ENCODE measurements at regions not wholly inside any gene's neighbourhood (a gene's known extent, or its start where the extent isn't known, plus 50 kb on each side); places are given as distances from the start of the nearest gene placed in this dataset.

DNA sequence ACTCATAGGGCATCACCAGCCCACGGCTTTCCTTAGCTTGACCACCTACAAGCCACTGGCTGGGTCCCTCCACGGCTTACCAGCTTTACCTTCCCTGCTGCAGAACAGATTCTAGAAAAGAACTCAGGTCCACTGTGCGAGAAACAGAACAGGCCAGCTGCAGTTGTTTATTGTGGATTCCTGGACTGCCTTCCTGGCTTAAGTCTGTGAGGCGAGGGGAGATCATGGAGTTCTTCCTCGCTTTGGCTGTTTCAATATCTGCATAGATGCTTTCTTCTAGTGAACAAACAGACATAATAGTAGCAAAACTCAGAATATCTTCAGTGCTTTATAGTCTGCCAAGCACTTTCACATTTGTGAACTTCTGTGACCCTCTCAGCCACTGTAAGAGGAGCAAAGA, 162.9 kb upstream of the HABP2 start:
- DNase-seq: no peak
- H3K9me3 ChIP-seq: no peaks in the 10 kb centered on the region
- no peak overlapping the region for H3K27ac ChIP-seq
- no peak overlapping the region for H3K4me3 ChIP-seq
- intact Hi-C loops (cut with DNase I; ENCODE audit: low total_unique reads): no loop called here
- 66 to 71% methylated on average over 5 of the region's 5 CpGs for WGBS, 2 donors
- no peaks in the 10 kb centered on the region for H3K36me3 ChIP-seq (ENCODE audit: low read depth, missing control alignments)
- no peaks in the 10 kb centered on the region for H3K27me3 ChIP-seq
- no peaks in the 10 kb centered on the region for H3K4me1 ChIP-seq
- TF ChIP-seq, protein P1, sequence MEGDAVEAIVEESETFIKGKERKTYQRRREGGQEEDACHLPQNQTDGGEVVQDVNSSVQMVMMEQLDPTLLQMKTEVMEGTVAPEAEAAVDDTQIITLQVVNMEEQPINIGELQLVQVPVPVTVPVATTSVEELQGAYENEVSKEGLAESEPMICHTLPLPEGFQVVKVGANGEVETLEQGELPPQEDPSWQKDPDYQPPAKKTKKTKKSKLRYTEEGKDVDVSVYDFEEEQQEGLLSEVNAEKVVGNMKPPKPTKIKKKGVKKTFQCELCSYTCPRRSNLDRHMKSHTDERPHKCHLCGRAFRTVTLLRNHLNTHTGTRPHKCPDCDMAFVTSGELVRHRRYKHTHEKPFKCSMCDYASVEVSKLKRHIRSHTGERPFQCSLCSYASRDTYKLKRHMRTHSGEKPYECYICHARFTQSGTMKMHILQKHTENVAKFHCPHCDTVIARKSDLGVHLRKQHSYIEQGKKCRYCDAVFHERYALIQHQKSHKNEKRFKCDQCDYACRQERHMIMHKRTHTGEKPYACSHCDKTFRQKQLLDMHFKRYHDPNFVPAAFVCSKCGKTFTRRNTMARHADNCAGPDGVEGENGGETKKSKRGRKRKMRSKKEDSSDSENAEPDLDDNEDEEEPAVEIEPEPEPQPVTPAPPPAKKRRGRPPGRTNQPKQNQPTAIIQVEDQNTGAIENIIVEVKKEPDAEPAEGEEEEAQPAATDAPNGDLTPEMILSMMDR (IDR thresholded peaks at IDR 0.05): no peak
- no peak for TF ChIP-seq POLR2A (IDR thresholded peaks at IDR 0.05)

DNA sequence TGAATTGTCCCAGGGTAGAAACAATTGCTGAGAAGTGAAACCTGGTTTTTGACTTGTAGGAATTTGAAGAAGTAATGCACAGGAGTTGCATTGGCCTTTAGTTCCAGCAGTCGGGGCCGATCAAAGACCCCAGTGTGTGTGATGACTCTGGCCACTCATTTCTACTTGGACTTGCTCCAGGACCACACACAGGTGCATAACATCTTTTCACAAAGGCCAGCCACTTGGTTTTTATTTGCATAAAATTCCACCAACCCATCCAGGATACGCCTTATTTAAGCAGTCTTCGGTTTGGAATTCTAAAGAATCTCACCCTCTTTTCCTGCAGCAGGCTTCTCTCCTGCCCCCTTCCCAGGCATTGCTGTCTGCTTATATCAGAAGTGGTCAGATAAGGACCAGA, 162.0 kb upstream of the HABP2 start:
- Histone ChIP-seq H3K4me1 (no peaks in the 10 kb centered on the region), H3K36me3 (ENCODE audit: low read depth, missing control alignments) (no peaks in the 10 kb centered on the region), H3K27me3 (no peaks in the 10 kb centered on the region), H3K4me3 (no peak overlapping the region), H3K9me3 (no peaks in the 10 kb centered on the region), H3K27ac (no peak overlapping the region)
- TF ChIP-seq, protein P1 (IDR thresholded peaks at IDR 0.05): no peak
- TF ChIP-seq POLR2A (IDR thresholded peaks at IDR 0.05): no peak
- DNase-seq: no peak
- WGBS, 2 donors: 77 to 81% methylated on average over 4 of the region's 4 CpGs
- intact Hi-C loops (cut with DNase I; ENCODE audit: low total_unique reads): no loop called here

DNA sequence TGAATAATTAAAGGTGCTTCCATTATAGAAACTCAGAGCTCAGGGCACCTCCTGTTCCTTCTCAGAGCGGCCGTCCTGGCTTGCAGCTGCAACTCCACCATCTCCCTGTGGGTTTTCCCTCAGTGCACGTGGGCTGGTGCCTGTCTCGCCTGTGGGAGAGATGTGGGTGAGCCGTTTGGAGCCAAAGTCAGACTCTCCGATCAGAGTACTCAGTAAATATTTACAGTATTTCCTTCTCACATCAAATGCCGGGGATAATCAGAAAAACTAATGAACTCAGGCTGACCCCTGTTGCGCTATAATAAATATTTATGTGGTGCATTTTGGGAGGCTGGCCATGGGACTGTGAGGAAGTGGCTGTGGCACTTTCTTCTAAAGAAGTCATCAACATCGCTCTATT, 155.8 kb upstream of the HABP2 start:
- Histone ChIP-seq H3K4me3 (no peak overlapping the region), H3K27ac (no peak overlapping the region), H3K9me3 (no peaks in the 10 kb centered on the region), H3K36me3 (ENCODE audit: low read depth, missing control alignments) (no peaks in the 10 kb centered on the region), H3K4me1 (no peaks in the 10 kb centered on the region), H3K27me3 (no peaks in the 10 kb centered on the region)
- TF ChIP-seq POLR2A (IDR thresholded peaks at IDR 0.05): no peak
- TF ChIP-seq, protein P1 (IDR thresholded peaks at IDR 0.05): no peak
- WGBS, 2 donors: 75 to 76% methylated on average over 9 of the region's 9 CpGs
- intact Hi-C loops (cut with DNase I; ENCODE audit: low total_unique reads): no loop called here
- DNase-seq: no peak

DNA sequence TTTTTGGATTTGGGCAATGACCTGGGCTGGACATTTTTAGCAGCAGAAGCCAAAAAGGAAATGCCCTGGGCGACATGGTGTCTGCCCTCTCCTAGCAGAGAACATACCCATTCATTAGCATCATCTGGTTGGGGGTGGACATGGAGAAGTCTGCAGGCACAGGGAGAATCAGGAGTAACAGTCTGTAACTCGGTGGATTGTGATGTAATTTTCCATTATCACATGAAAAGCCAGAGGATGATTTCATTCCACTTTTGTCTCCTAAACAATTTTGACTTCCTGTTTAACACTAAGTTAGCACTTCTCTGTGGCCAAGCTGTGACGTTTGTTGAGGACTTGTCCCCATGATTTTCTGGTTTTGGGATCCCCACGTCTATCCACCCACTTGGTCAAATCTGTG, 153.8 kb upstream of the HABP2 start:
- DNase-seq: no peak
- no peak for TF ChIP-seq POLR2A (IDR thresholded peaks at IDR 0.05)
- TF ChIP-seq, protein P1 (IDR thresholded peaks at IDR 0.05): no peak
- Histone ChIP-seq H3K27me3 (no peaks in the 10 kb centered on the region), H3K27ac (no peak overlapping the region), H3K36me3 (ENCODE audit: low read depth, missing control alignments) (no peaks in the 10 kb centered on the region), H3K4me1 (no peaks in the 10 kb centered on the region), H3K9me3 (no peaks in the 10 kb centered on the region), H3K4me3 (no peak overlapping the region)
- 68 to 77% methylated on average over 4 of the region's 4 CpGs for WGBS, 2 donors
- intact Hi-C loops (cut with DNase I; ENCODE audit: low total_unique reads): no loop called here

DNA sequence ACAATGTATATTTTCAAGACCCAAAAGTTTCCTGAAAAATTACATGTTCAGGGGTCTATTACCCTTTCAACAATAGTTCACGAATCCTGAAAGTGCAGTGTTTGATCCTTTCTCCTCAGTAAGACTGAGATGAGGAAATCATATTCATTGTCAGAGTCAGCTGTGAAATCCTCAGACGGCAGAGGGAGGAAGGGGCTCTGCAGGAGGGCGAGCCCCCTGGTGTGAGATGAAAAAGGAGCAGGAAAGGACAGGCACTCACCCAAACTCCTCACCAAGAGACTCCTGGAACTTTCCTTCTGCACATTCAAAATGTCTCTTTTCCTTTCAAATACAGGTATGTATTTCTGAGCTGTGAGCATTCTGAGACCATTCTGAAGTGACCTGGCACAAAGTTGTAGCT, 150.3 kb upstream of the HABP2 start:
- DNase-seq: no peak
- intact Hi-C loops (cut with DNase I; ENCODE audit: low total_unique reads): no loop called here
- no peaks in the 10 kb centered on the region for H3K9me3 ChIP-seq
- H3K4me1 ChIP-seq: no peaks in the 10 kb centered on the region
- H3K27ac ChIP-seq: no peak overlapping the region
- 50 to 53% methylated on average over 3 of the region's 3 CpGs for WGBS, 2 donors
- no peak for TF ChIP-seq POLR2A (IDR thresholded peaks at IDR 0.05)
- no peak overlapping the region for H3K4me3 ChIP-seq
- no peaks in the 10 kb centered on the region for H3K36me3 ChIP-seq (ENCODE audit: low read depth, missing control alignments)
- no peaks in the 10 kb centered on the region for H3K27me3 ChIP-seq
